LNCAP (cell line): ENCODE measurements at regions not wholly inside any gene's neighbourhood (a gene's known extent, or its start where the extent isn't known, plus 50 kb on each side); places are given as distances from the start of the nearest gene placed in this dataset.

Experiments used
- CTCF ChIP-seq: fragments of 450-650 bp; IDR thresholded peaks from 2 replicates; pipeline ENCODE4 v1.5.1; 2017; ENCODE audit warnings: mild to moderate bottlenecking

- no peak for TF ChIP-seq CTCF
These were observed 259.7 kb upstream of the TMEM132C start for GRCh38 chr12:128007250-128007649.

- TF ChIP-seq CTCF, result no peak
These were observed 258.6 kb upstream of the TMEM132C start for GRCh38 chr12:128008341-128008740.

GRCh38 chr12:128009108-128009507 is 257.9 kb upstream of the TMEM132C start:
- TF ChIP-seq CTCF, result no peak

GRCh38 chr12:128012110-128012509 is 254.9 kb upstream of the TMEM132C start:
- TF ChIP-seq CTCF, result no peak

- TF ChIP-seq CTCF, result no peak
These were observed 251.7 kb upstream of the TMEM132C start for GRCh38 chr12:128015276-128015675.

- no peak for TF ChIP-seq CTCF
These were observed 248.9 kb upstream of the TMEM132C start for GRCh38 chr12:128018067-128018466.

- no peak for TF ChIP-seq CTCF
These were observed 246.9 kb upstream of the TMEM132C start for GRCh38 chr12:128019996-128020544.

GRCh38 chr12:128021561-128021960 is 245.4 kb upstream of the TMEM132C start:
- TF ChIP-seq CTCF, result no peak
